CD4-positive, CD25-positive, alpha-beta regulatory T cell (primary cell): ENCODE measurements at regions not wholly inside any gene's neighbourhood (a gene's known extent, or its start where the extent isn't known, plus 50 kb on each side); places are given as distances from the start of the nearest gene placed in this dataset.

Source experiments
- ATAC-seq, 2 donors: fragments of 150-1000 bp; cut with Tn5 transposase; one replicate each; pipeline ENCODE4 v1.10.0; 2021; ENCODE audit warnings: low read depth in 2 of 2, moderate number of reproducible peaks in 2 of 2, moderate library complexity in 1 of 2
- DNase-seq, 3 donors: peaks; one replicate each; pipeline versions ENCODE4 v3.0.0 to v3.0.0-alpha.2; 2012 to 2022; ENCODE audit warnings: mixed read lengths in 1 of 3
- H3K27ac ChIP-seq: one replicate; pipeline ENCODE4 v1.7.0; 2013; ENCODE audit warnings: mild to moderate bottlenecking, low read length; ENCODE audit not compliant: insufficient read depth, poor library complexity, severe bottlenecking
- H3K27me3 ChIP-seq: one replicate; pipeline ENCODE4 v1.7.0; 2013; ENCODE audit warnings: low read length; ENCODE audit not compliant: control insufficient read depth, insufficient read depth
- H3K36me3 ChIP-seq: one replicate; pipeline ENCODE4 v1.7.0; 2013; ENCODE audit warnings: mild to moderate bottlenecking, low read length, moderate library complexity; ENCODE audit not compliant: control insufficient read depth, insufficient read depth
- H3K4me1 ChIP-seq: 2 replicates; pipeline ENCODE4 v1.7.0; 2013; ENCODE audit warnings: mild to moderate bottlenecking, low read length; ENCODE audit not compliant: insufficient read depth, control insufficient read depth, poor library complexity, severe bottlenecking
- H3K4me3 ChIP-seq: one replicate; pipeline ENCODE4 v1.7.0; 2013; ENCODE audit warnings: low read depth, mild to moderate bottlenecking, low read length, moderate library complexity
- H3K9me3 ChIP-seq, 2 experiments: 1 replicate in 1 of 2; 2 replicates in 1 of 2; pipeline ENCODE4 v1.7.0; 2013; ENCODE audit warnings: low read length in 2 of 2, mild to moderate bottlenecking in 1 of 2, moderate library complexity in 1 of 2; ENCODE audit not compliant: control insufficient read depth in 2 of 2
- H3K27ac Mint-ChIP-seq, 3 donors: one replicate each; pipeline ENCODE4 v1.8.0; 2020 to 2022; ENCODE audit warnings: mild to moderate bottlenecking in 3 of 3, mixed read lengths in 3 of 3, moderate library complexity in 2 of 3
- H3K27me3 Mint-ChIP-seq: one replicate; pipeline ENCODE4 v1.8.0; 2022; ENCODE audit warnings: mild to moderate bottlenecking, mixed read lengths
- H3K36me3 Mint-ChIP-seq: one replicate; pipeline ENCODE4 v1.8.0; 2020; ENCODE audit warnings: mixed read lengths
- H3K4me1 Mint-ChIP-seq, 4 donors: one replicate each; pipeline ENCODE4 v1.8.0; 2020 to 2022; ENCODE audit warnings: mixed read lengths in 4 of 4, mild to moderate bottlenecking in 1 of 4
- H3K4me3 Mint-ChIP-seq, 4 donors: one replicate each; pipeline ENCODE4 v1.8.0; 2020 to 2022; ENCODE audit warnings: mild to moderate bottlenecking in 4 of 4, mixed read lengths in 4 of 4, moderate library complexity in 3 of 4
- H3K9me3 Mint-ChIP-seq, 7 donors: one replicate each; pipeline ENCODE4 v1.8.0; 2020 to 2022; ENCODE audit warnings: mixed read lengths in 7 of 7, mild to moderate bottlenecking in 3 of 7, moderate library complexity in 2 of 7

DNA sequence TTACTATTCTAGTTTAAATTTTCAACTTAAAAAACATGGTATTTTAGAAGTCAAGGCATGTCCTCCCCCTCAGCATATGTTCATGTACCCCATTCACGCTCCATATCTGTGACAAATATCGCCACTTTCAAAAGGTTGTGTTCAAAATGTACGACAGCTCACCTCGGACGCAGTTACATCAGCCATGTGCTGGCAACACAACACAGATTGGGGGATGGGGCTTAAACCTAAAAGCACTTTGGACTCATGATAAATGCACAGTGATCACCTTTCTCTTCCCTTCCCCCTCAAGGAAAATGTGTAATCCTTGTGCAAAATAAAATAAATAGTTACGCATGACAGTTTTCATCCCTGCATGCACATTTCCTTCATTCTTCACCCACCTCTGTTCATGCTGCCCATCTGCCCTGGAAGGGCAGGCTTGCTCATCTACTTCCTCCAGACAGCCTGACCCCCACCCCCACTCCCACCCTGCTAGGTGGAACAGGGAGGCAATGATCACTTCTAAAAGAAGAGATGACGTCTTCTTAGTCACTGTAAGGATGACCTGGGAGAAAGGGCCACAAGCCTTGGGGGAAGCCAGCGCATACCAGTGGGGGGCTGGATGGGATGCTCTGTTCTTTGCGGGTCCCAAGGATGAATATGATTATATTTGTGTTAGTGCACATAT lies 271.4 kb upstream of the SEMA6D start:
- H3K27me3 ChIP-seq: no peaks in the 10 kb centered on the region
- DNase-seq (no peak), ATAC-seq (no peak)
- no peaks in the 10 kb centered on the region for H3K4me1 Mint-ChIP-seq
- no peak overlapping the region for H3K27ac Mint-ChIP-seq
- no peaks in the 10 kb centered on the region for H3K36me3 Mint-ChIP-seq
- H3K27me3 Mint-ChIP-seq: no peaks in the 10 kb centered on the region
- H3K9me3 Mint-ChIP-seq: peaks cover 0 to 5% (median 3%) of the 10 kb centered on the region in 7 donors
- no peak overlapping the region for H3K4me3 ChIP-seq
- no peak overlapping the region for H3K4me3 Mint-ChIP-seq
- H3K4me1 ChIP-seq: no peaks in the 10 kb centered on the region
- no peaks in the 10 kb centered on the region for H3K36me3 ChIP-seq
- no peak overlapping the region for H3K27ac ChIP-seq
- no peaks in the 10 kb centered on the region for H3K9me3 ChIP-seq

DNA sequence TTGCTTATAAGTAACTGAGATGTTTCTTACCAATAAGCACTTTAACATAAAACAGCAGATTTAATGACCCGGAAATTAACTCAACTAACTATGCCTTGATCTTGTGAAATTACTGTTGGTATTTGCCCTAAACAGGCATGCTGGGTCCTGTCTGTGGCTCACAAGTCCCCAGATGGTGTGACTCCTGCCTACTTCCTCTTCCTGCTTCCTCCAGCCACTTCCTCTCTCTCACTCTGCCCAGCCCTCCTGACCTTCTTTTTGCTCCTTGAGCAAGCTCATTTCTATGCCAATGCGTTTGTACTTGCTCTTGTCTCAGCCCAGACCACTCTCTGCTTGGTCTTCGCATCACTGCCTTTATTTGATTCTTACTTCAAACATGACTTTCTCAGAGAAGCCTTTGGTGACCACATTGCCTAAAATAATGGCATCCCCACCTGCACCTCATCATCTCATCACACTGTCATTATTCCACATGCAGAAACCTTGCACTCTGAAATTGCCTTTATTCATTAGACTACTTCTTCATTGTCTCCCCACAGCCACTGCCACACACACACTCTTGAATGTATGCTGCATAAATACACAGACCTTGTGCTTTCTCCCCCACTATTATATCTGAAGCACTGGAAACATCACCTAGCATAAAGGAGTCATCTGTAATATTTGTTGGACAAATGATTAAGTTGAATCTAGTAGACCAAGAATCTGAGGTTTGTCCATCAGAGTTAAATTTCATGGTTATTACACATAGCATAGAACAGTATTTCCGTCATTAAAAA lies 256.3 kb upstream of the SEMA6D start:
- Histone ChIP-seq H3K9me3 (no peaks in the 10 kb centered on the region), H3K36me3 (no peaks in the 10 kb centered on the region), H3K4me3 (no peak overlapping the region), H3K27me3 (no peaks in the 10 kb centered on the region), H3K27ac (no peak overlapping the region), H3K4me1 (no peaks in the 10 kb centered on the region)
- Mint-ChIP-seq H3K9me3 (peaks cover 0 to 5% (median 4%) of the 10 kb centered on the region in 7 donors), H3K4me3 (no peak overlapping the region), H3K4me1 (no peaks in the 10 kb centered on the region), H3K36me3 (no peaks in the 10 kb centered on the region), H3K27me3 (no peaks in the 10 kb centered on the region), H3K27ac (no peak overlapping the region)
- no peak for ATAC-seq
- DNase-seq: no peak

DNA sequence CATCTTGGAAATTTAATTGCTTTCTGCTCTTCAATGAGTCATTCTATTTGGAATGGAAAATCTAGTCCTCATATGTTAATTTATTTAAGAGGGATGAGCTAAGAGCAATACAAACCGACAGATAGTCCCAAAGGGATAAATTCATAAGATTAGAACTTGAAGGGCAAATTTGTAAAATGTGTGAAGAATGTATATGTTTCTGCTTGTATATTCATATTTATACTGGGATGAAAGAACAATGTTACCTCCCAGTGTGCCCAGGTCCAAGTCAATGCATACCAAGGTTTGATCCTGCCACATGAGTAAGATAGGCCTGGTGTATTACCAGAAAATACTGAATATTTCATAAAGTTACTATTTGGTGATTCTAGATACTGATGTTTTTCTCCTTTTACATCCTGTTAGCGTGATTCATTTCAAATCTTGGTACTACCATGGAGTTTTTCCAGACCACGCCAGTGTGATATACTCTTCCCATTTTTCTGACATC lies 255.6 kb upstream of the SEMA6D start:
- DNase-seq (no peak), ATAC-seq (no peak)
- H3K27me3 Mint-ChIP-seq: no peaks in the 10 kb centered on the region
- no peaks in the 10 kb centered on the region for H3K36me3 Mint-ChIP-seq
- Histone ChIP-seq H3K36me3 (no peaks in the 10 kb centered on the region), H3K4me1 (no peaks in the 10 kb centered on the region), H3K4me3 (no peak overlapping the region), H3K27me3 (no peaks in the 10 kb centered on the region), H3K27ac (no peak overlapping the region), H3K9me3 (no peaks in the 10 kb centered on the region)
- H3K27ac Mint-ChIP-seq: no peak overlapping the region
- H3K9me3 Mint-ChIP-seq: peaks cover 0 to 5% (median 4%) of the 10 kb centered on the region in 7 donors
- H3K4me3 Mint-ChIP-seq: no peak overlapping the region
- H3K4me1 Mint-ChIP-seq: no peaks in the 10 kb centered on the region

DNA sequence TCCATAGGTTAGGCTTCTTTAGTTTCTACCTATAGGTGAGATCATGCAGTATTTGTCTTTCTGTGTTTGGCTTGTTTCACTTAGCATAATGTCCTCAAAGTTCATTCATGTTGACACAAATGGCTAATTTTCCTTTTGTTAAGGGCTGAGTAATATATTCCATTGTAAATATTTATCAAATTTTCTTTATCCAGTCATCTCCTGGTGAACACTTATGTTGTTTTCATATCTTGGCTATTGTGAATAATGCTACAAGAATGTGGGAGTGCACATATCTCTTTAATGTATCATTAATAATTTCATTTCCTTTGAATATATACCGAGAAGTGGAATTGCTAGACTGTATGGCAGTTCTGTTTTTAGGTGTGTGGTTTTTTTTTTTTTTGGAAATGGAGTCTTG lies 250.9 kb upstream of the SEMA6D start:
- Histone ChIP-seq H3K4me3 (no peak overlapping the region), H3K4me1 (no peaks in the 10 kb centered on the region), H3K27ac (no peak overlapping the region), H3K36me3 (no peaks in the 10 kb centered on the region), H3K27me3 (no peaks in the 10 kb centered on the region), H3K9me3 (no peaks in the 10 kb centered on the region)
- ATAC-seq: no peak
- Mint-ChIP-seq H3K27ac (no peak overlapping the region), H3K27me3 (no peaks in the 10 kb centered on the region), H3K4me3 (no peak overlapping the region), H3K36me3 (no peaks in the 10 kb centered on the region), H3K9me3 (peaks cover 0 to 6% (median 4%) of the 10 kb centered on the region in 7 donors), H3K4me1 (no peaks in the 10 kb centered on the region)
- no peak for DNase-seq

DNA sequence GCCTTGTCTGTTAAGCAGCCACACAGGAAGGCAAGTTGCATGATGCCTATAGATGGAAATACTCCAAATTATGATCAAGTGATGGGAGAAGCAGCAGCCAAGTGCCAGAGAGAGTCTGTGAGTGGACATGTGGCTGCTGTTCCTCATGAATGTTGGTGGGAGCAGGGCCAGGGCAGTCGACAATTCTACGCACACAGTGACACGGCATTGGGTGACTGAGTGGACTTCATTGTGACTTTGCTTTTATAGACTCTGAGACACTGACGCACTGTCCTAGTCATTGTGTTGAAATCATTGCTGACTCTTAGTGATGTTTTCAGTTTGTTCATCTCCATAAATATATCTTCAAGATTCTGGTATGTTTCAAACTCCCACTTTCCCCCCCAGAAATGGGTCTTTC lies 246.3 kb upstream of the SEMA6D start:
- H3K4me3 ChIP-seq: no peak overlapping the region
- no peak for ATAC-seq
- H3K9me3 ChIP-seq: no peaks in the 10 kb centered on the region
- H3K27ac Mint-ChIP-seq: no peak overlapping the region
- no peaks in the 10 kb centered on the region for H3K4me1 ChIP-seq
- H3K36me3 ChIP-seq: no peaks in the 10 kb centered on the region
- no peak overlapping the region for H3K4me3 Mint-ChIP-seq
- H3K4me1 Mint-ChIP-seq: no peaks in the 10 kb centered on the region
- no peaks in the 10 kb centered on the region for H3K36me3 Mint-ChIP-seq
- no peak for DNase-seq
- H3K27me3 Mint-ChIP-seq: no peaks in the 10 kb centered on the region
- H3K27ac ChIP-seq: no peak overlapping the region
- no peaks in the 10 kb centered on the region for H3K27me3 ChIP-seq
- H3K9me3 Mint-ChIP-seq: peaks cover 0 to 8% (median 2%) of the 10 kb centered on the region in 7 donors

DNA sequence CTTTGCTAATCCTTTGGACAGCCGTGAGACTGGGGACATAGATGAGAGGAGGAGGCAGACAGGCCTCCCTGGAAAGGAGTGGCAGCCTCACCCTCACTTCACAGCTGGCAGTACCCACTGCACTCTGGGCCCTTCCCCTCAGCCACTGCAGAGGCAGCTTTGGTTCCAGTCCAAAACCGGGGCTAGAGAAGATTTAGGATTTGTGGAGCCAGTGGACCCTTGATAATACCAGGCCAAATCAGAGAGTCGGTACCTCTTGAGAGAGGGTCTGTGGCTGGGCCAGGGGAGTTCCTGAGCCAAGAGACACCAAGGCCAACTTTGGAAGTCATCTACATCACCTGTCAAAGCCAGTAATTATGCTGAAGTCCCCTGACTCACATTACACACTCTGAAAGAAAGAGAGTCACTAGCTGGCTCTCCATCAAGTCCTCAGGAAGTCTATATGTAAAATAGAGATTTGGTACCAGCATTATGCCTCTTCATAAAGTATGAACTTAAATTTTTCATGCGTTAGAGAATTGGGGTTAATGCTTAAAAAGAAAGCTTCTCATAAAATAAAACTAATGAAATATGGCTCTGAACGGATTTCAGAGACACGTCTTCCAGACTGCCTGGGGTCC lies 244.1 kb upstream of the SEMA6D start:
- H3K27me3 ChIP-seq: no peaks in the 10 kb centered on the region
- H3K27ac ChIP-seq: no peak overlapping the region
- Mint-ChIP-seq H3K27me3 (no peaks in the 10 kb centered on the region), H3K4me3 (no peak overlapping the region), H3K27ac (no peak overlapping the region), H3K9me3 (peaks cover 0 to 9% (median 2%) of the 10 kb centered on the region in 7 donors), H3K4me1 (no peaks in the 10 kb centered on the region), H3K36me3 (no peaks in the 10 kb centered on the region)
- no peaks in the 10 kb centered on the region for H3K9me3 ChIP-seq
- H3K4me3 ChIP-seq: no peak overlapping the region
- ATAC-seq (no peak), DNase-seq (no peak)
- no peaks in the 10 kb centered on the region for H3K4me1 ChIP-seq
- H3K36me3 ChIP-seq: no peaks in the 10 kb centered on the region

DNA sequence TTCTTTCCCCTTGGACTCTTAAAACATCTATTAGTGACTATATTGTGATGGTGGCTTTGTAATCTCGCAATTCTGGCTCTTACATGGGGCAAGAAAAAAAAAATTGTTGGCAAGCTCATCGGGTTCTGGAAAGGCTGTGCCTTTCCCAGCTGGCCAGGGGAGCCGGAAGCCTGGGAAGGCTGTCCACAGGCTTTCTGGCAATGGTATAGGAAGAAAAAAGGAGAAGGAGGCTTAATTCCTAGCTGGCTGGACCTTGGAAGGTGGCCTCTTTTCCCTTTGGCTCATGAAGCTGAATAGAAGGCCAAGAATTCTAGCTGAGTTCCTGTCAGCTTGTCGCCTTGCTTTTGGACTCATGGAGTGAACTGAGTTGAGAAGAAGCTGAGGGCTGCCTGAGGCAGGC lies 243.5 kb upstream of the SEMA6D start:
- ATAC-seq: no peak
- Mint-ChIP-seq H3K4me1 (no peaks in the 10 kb centered on the region), H3K36me3 (no peaks in the 10 kb centered on the region), H3K9me3 (peaks cover 0 to 9% (median 5%) of the 10 kb centered on the region in 7 donors), H3K27me3 (no peaks in the 10 kb centered on the region), H3K4me3 (no peak overlapping the region), H3K27ac (no peak overlapping the region)
- no peak for DNase-seq
- Histone ChIP-seq H3K9me3 (no peaks in the 10 kb centered on the region), H3K27ac (no peak overlapping the region), H3K27me3 (no peaks in the 10 kb centered on the region), H3K4me3 (no peak overlapping the region), H3K36me3 (no peaks in the 10 kb centered on the region), H3K4me1 (no peaks in the 10 kb centered on the region)
